ENCODE measurements at regions not wholly inside any gene's neighbourhood (a gene's known extent, or its start where the extent isn't known, plus 50 kb on each side); places are given as distances from the start of the nearest gene placed in this dataset.

DNA sequence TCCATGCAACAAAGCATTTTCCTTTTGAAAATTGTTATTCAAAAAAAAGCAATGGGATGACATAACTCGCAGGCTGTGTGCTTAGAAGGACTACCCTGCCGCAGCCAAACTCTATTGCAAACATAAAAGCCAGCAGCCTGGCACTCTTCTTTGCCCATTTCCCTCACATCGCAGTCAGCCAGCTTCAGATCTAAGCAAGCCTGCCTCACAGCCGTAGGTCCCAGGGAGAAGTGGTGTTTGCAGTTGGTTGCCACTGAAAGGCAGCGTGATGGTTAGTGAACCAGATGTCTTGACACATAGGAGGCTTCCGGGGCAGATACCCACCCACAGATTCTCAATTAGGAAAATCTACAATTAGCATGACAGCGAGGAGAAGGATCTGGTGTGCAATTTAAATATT is 655.2 kb downstream of the RNF144A start:
- TF ChIP-seq CEBPB (IDR thresholded peaks at IDR 0.05) (no peak), YY1 (IDR thresholded peaks at IDR 0.05; ENCODE audit: low read depth) (no peak), EGR1 (IDR thresholded peaks at IDR 0.05) (no peak), RAD21 (IDR thresholded peaks at IDR 0.05; ENCODE audit: low read depth) (no peak), CREB1 (IDR thresholded peaks at IDR 0.05; ENCODE audit: low read depth) (no peak)
- TF ChIP-seq, protein P1, sequence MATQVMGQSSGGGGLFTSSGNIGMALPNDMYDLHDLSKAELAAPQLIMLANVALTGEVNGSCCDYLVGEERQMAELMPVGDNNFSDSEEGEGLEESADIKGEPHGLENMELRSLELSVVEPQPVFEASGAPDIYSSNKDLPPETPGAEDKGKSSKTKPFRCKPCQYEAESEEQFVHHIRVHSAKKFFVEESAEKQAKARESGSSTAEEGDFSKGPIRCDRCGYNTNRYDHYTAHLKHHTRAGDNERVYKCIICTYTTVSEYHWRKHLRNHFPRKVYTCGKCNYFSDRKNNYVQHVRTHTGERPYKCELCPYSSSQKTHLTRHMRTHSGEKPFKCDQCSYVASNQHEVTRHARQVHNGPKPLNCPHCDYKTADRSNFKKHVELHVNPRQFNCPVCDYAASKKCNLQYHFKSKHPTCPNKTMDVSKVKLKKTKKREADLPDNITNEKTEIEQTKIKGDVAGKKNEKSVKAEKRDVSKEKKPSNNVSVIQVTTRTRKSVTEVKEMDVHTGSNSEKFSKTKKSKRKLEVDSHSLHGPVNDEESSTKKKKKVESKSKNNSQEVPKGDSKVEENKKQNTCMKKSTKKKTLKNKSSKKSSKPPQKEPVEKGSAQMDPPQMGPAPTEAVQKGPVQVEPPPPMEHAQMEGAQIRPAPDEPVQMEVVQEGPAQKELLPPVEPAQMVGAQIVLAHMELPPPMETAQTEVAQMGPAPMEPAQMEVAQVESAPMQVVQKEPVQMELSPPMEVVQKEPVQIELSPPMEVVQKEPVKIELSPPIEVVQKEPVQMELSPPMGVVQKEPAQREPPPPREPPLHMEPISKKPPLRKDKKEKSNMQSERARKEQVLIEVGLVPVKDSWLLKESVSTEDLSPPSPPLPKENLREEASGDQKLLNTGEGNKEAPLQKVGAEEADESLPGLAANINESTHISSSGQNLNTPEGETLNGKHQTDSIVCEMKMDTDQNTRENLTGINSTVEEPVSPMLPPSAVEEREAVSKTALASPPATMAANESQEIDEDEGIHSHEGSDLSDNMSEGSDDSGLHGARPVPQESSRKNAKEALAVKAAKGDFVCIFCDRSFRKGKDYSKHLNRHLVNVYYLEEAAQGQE (IDR thresholded peaks at IDR 0.05; ENCODE audit: low read depth), result no peak

DNA sequence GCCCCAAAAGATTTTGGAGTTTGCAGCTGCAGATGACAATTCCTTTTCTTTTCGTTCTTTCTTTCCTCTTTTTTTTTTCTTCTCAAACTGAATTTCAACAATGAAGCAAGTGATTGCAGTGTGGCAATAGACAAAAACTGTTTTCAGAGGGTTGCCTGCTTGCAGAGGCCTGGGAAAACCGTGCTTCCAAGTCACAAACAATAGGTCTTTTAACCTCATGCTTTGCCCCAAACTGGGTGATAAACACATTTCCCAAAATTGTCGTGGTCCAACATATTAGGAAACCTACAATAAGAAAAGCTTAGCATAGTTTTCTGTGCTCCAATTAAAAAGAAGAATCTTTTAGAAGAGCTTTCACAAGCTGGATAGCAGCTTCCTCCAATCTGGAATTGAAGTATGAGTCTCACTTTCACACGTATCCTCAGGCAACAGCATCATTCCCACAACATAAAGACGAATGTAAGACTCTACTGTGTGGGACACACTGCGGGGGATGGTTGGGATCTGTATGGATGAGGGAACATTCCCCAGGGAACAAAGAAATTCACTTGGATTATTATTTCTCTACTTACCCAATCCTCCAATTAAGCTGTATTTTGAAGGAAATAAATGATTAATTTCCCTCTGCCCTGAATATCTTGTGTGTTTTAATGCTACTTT is 656.1 kb downstream of the RNF144A start:
- TF ChIP-seq EP300 (IDR thresholded peaks at IDR 0.05; ENCODE audit: borderline replicate concordance) (no peak), RAD21 (IDR thresholded peaks at IDR 0.05; ENCODE audit: low read depth) (no peak), TAF1 (IDR thresholded peaks at IDR 0.05; ENCODE audit: low read depth) (no peak), CREB1 (IDR thresholded peaks at IDR 0.05; ENCODE audit: low read depth) (no peak), CEBPB (IDR thresholded peaks at IDR 0.05) (no peak), TCF12 (IDR thresholded peaks at IDR 0.05; ENCODE audit: low read depth) (no peak), ZBTB7A (IDR thresholded peaks at IDR 0.05; ENCODE audit: low read depth) (no peak), YY1 (IDR thresholded peaks at IDR 0.05; ENCODE audit: low read depth) (no peak), TEAD4 (IDR thresholded peaks at IDR 0.05) (no peak), FOXM1 (IDR thresholded peaks at IDR 0.05; ENCODE audit: borderline replicate concordance, low read depth) (no peak), EGR1 (IDR thresholded peaks at IDR 0.05) (no peak), NFIC (IDR thresholded peaks at IDR 0.05) (no peak)
- TF ChIP-seq, protein P2, sequence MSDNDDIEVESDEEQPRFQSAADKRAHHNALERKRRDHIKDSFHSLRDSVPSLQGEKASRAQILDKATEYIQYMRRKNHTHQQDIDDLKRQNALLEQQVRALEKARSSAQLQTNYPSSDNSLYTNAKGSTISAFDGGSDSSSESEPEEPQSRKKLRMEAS (IDR thresholded peaks at IDR 0.05), result no peak
- TF ChIP-seq, protein P3, sequence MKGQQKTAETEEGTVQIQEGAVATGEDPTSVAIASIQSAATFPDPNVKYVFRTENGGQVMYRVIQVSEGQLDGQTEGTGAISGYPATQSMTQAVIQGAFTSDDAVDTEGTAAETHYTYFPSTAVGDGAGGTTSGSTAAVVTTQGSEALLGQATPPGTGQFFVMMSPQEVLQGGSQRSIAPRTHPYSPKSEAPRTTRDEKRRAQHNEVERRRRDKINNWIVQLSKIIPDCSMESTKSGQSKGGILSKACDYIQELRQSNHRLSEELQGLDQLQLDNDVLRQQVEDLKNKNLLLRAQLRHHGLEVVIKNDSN (IDR thresholded peaks at IDR 0.05), result no peak
- TF ChIP-seq, protein P1 (IDR thresholded peaks at IDR 0.05; ENCODE audit: low read depth), result no peak

DNA sequence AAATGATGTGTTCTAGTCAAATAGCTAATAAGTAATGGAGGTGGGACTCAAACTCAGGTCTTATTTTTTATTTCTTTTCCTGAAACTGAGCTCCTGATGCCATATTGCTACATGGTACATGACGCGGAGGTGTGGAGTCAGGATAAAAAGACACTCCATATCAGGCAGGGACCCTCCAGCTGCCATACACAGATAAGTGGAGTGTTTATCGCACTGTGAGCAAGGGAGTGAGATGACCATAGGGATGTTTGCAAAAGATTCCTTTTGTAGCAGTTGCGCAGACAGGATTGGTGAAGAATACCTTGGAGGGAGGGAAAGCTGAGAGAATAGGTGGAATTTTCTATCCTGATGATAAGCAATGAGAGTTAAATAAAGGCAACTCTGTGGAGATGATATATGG is 657.2 kb downstream of the RNF144A start:
- TF ChIP-seq TEAD4 (IDR thresholded peaks at IDR 0.05) (no peak), FOXM1 (IDR thresholded peaks at IDR 0.05; ENCODE audit: borderline replicate concordance, low read depth) (no peak), ZBTB7A (IDR thresholded peaks at IDR 0.05; ENCODE audit: low read depth) (no peak), YY1 (IDR thresholded peaks at IDR 0.05; ENCODE audit: low read depth) (no peak), TCF12 (IDR thresholded peaks at IDR 0.05; ENCODE audit: low read depth) (no peak), EP300 (IDR thresholded peaks at IDR 0.05; ENCODE audit: borderline replicate concordance) (no peak), CREB1 (IDR thresholded peaks at IDR 0.05; ENCODE audit: low read depth) (no peak), CEBPB (IDR thresholded peaks at IDR 0.05) (no peak), NFIC (IDR thresholded peaks at IDR 0.05) (no peak)
- TF ChIP-seq, protein P1 (IDR thresholded peaks at IDR 0.05; ENCODE audit: low read depth), result no peak
- TF ChIP-seq, protein P2 (IDR thresholded peaks at IDR 0.05), result no peak

DNA sequence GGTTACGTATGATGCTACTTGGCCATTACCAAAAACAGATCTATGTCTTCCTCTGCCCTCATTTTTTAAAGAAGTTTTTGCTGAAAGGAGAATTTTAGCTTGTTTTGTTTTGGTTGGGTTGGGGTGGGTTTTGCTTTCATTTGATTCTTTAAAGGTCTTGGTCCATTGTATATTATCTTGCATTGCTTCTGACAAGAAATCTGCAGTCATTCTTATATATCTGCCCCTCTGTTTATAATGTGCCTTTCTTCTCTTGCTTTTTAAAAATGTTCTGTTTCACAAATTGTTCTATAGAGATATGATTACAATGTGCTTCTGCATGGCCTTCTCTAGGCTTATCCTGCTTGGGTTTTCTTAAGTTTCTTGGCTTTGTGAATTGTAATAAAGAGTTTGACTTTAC is 660.6 kb downstream of the RNF144A start:
- TF ChIP-seq EP300 (IDR thresholded peaks at IDR 0.05; ENCODE audit: borderline replicate concordance) (no peak), TEAD4 (IDR thresholded peaks at IDR 0.05) (no peak), NFIC (IDR thresholded peaks at IDR 0.05) (no peak), FOXM1 (IDR thresholded peaks at IDR 0.05; ENCODE audit: borderline replicate concordance, low read depth) (no peak), YY1 (IDR thresholded peaks at IDR 0.05; ENCODE audit: low read depth) (no peak), ZBTB7A (IDR thresholded peaks at IDR 0.05; ENCODE audit: low read depth) (no peak), TAF1 (IDR thresholded peaks at IDR 0.05; ENCODE audit: low read depth) (no peak), CEBPB (IDR thresholded peaks at IDR 0.05) (no peak), RAD21 (IDR thresholded peaks at IDR 0.05; ENCODE audit: low read depth) (no peak), TCF12 (IDR thresholded peaks at IDR 0.05; ENCODE audit: low read depth) (no peak), CREB1 (IDR thresholded peaks at IDR 0.05; ENCODE audit: low read depth) (no peak), EGR1 (IDR thresholded peaks at IDR 0.05) (no peak)
- TF ChIP-seq, protein P1 (IDR thresholded peaks at IDR 0.05; ENCODE audit: low read depth), result no peak
- TF ChIP-seq, protein P2 (IDR thresholded peaks at IDR 0.05), result no peak
- TF ChIP-seq, protein P3 (IDR thresholded peaks at IDR 0.05), result no peak
